ENCODE measurements at regions not wholly inside any gene's neighbourhood (a gene's known extent, or its start where the extent isn't known, plus 50 kb on each side); places are given as distances from the start of the nearest gene placed in this dataset.

- H3K4me2 ChIP-seq (ENCODE audit: control insufficient read depth, insufficient read depth), result no peak overlapping the region
- H2AFZ ChIP-seq (ENCODE audit: control insufficient read depth, low read depth, low read length), result no peak overlapping the region
- ChIA-PET CTCF (interaction anchor here (0.9 kb wide), 1 partner anchor 14 kb away, joined by 3 read pairs; no protein-coding TSS in a partner anchor), SMC1A (ENCODE audit: uncharacterized antibody, unreplicated experiment) (no interaction called here), RAD21 (ENCODE audit: unreplicated experiment) (no interaction called here), POLR2A (no interaction called here)
- no peaks in the 10 kb centered on the region for H3K9me3 ChIP-seq (replicated peaks; ENCODE audit: control insufficient read depth, insufficient read depth, low read length)
- no peaks in the 10 kb centered on the region for H3K4me1 ChIP-seq (ENCODE audit: control insufficient read depth, insufficient read depth, low read length)
- no peaks in the 10 kb centered on the region for H4K20me1 ChIP-seq (ENCODE audit: control insufficient read depth, insufficient read depth)
- no peaks in the 10 kb centered on the region for H3K79me2 ChIP-seq (ENCODE audit: control insufficient read depth, insufficient read depth, low read length)
- no peak for DNase-seq (ENCODE audit: low read depth, low spot score)
- no peak for FAIRE-seq
- H3K27me3 ChIP-seq (replicated peaks in 1 of 2; ENCODE audit: control insufficient read depth in 2 of 2, insufficient read depth in 2 of 2, low read length in 1 of 2), result no peaks in the 10 kb centered on the region
- H3K27ac ChIP-seq (ENCODE audit: control insufficient read depth, insufficient read depth), result no peak overlapping the region
- no peak overlapping the region for H3K4me3 ChIP-seq
- no peaks in the 10 kb centered on the region for H3K36me3 ChIP-seq (ENCODE audit: control insufficient read depth in 2 of 2, insufficient read depth in 2 of 2, low read length in 1 of 2)
- H3K9ac ChIP-seq (ENCODE audit: control insufficient read depth, insufficient read depth, low read length), result no peak overlapping the region
- 3% methylated on average over 3 of the region's 3 CpGs for WGBS (ENCODE audit: insufficient coverage, insufficient replicate concordance, low lambda C conversion rate, missing lambda C conversion rate)
- TF ChIP-seq BCLAF1 (IDR thresholded peaks at IDR 0.05), result no peak
- no TSS peak for BruUV-seq (replicated peaks)
- intact Hi-C loops (cut with micrococcal nuclease; ENCODE audit: unreplicated experiment) (no loop called here), in situ Hi-C loops (cut with MboI) (no loop called here)
- ATAC-seq, result no peak
Measured at GRCh38 chr3:148601766-148602685, 95.7 kb upstream of the AGTR1 start.
